CD4-positive, alpha-beta T cell (primary cell): ENCODE measurements at regions not wholly inside any gene's neighbourhood (a gene's known extent, or its start where the extent isn't known, plus 50 kb on each side); places are given as distances from the start of the nearest gene placed in this dataset.

Source experiments
- ATAC-seq: fragments of 200-7000 bp; cut with Tn5 transposase; one replicate; pipeline ENCODE4 v1.10.0; 2022; ENCODE audit warnings: mild to moderate bottlenecking; ENCODE audit not compliant: poor library complexity
- CTCF ChIA-PET: fragments of 350-600 bp; sonication (Branson Sonifier 250); formaldehyde crosslinking; loops from one replicate; lab custom pipeline; 2021; ENCODE audit warnings: antibody characterized with exemption, inconsistent platforms; lab: Charles Lee
- POLR2A ChIA-PET: fragments of 350-600 bp; sonication (Branson Sonifier 250); formaldehyde crosslinking; loops from one replicate; lab custom pipeline; 2021; ENCODE audit warnings: antibody characterized with exemption, inconsistent platforms; lab: Charles Lee
- DNase-seq, 14 experiments: peaks; one replicate each; pipeline ENCODE4 v3.0.0-alpha.2; 2013 to 2020; ENCODE audit warnings: mixed read lengths in 2 of 14
- H3K27ac ChIP-seq, 2 donors: one replicate each; pipeline versions ENCODE4 v1.5.1 to v1.7.0; 2013; ENCODE audit warnings: low read length in 2 of 2, low read depth in 1 of 2, mild to moderate bottlenecking in 1 of 2
- H3K27me3 ChIP-seq, 2 experiments: 1 replicate in 1 of 2; 2 replicates in 1 of 2; pipeline versions ENCODE4 v1.6.1 to v1.7.0; 2013; ENCODE audit warnings: low read length in 2 of 2, control low read depth in 1 of 2, mild to moderate bottlenecking in 1 of 2, moderate library complexity in 1 of 2; ENCODE audit not compliant: insufficient read depth in 2 of 2, control insufficient read depth in 1 of 2
- H3K36me3 ChIP-seq: one replicate; pipeline ENCODE4 v1.6.1; 2013; ENCODE audit warnings: low read length, control low read depth; ENCODE audit not compliant: insufficient read depth
- H3K4me1 ChIP-seq: one replicate; pipeline ENCODE4 v1.6.1; 2013; ENCODE audit warnings: low read length, control low read depth; ENCODE audit not compliant: insufficient read depth
- H3K4me3 ChIP-seq: one replicate; pipeline ENCODE4 v1.5.1; 2013; ENCODE audit warnings: mild to moderate bottlenecking, low read length, moderate library complexity
- H3K9me3 ChIP-seq, 2 experiments: 1 replicate in 1 of 2; 2 replicates in 1 of 2; pipeline versions ENCODE4 v1.6.1 to v1.7.0; 2013; ENCODE audit warnings: low read length in 2 of 2, mild to moderate bottlenecking in 2 of 2, control low read depth in 1 of 2, moderate library complexity in 1 of 2; ENCODE audit not compliant: control insufficient read depth in 1 of 2, insufficient read depth in 1 of 2
- H3K27ac Mint-ChIP-seq: one replicate; pipeline ENCODE4 v1.8.0; 2020; ENCODE audit warnings: mixed read lengths
- H3K27me3 Mint-ChIP-seq: one replicate; pipeline ENCODE4 v1.8.0; 2021; ENCODE audit warnings: mixed read lengths
- H3K36me3 Mint-ChIP-seq: one replicate; pipeline ENCODE4 v1.8.0; 2021; ENCODE audit warnings: low read depth, mixed read lengths
- H3K4me1 Mint-ChIP-seq: one replicate; pipeline ENCODE4 v1.8.0; 2021; ENCODE audit warnings: low read depth, mixed read lengths
- H3K4me3 Mint-ChIP-seq: one replicate; pipeline ENCODE4 v1.8.0; 2020; ENCODE audit warnings: mild to moderate bottlenecking, mixed read lengths
- H3K9me3 Mint-ChIP-seq: one replicate; pipeline ENCODE4 v1.8.0; 2020; ENCODE audit warnings: mixed read lengths
- CTCF ChIP-seq: fragments of 200-600 bp; IDR thresholded peaks from one replicate; pipeline ENCODE4 v1.8.0; 2022; ENCODE audit warnings: antibody characterized with exemption, mild to moderate bottlenecking
- intact Hi-C, 2 experiments: fragments of 100-400 bp; cut with DNase I in 1 of 2; cut with micrococcal nuclease in 1 of 2; formaldehyde crosslinking; loops; one replicate each; pipeline versions ENCODE4 v1.15.1 to v1.9.0; 2023 to 2025; cut with DNase I, micrococcal nuclease

DNA sequence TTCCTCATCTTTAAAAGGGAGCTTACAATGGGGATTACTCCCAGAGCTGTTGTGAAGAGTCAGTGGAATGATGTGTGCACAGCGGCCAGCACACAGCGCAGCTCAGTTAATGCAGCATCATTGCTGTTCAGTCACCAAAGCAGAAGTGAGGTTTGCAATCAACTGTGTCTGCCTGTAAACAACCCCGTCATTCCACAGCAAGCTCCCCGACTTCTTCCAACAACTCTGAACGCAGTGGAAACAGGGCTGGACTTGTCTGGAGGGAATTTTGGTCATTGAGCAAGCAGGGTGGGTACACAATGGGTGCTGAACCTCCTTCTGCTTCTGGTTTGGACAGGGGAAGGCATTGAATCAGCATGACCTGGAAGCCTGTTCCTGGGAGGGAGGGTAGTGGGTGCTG, 347.4 kb downstream of the PTPRU start:
- H3K4me3 ChIP-seq, result no peak overlapping the region
- no peak overlapping the region for H3K4me3 Mint-ChIP-seq
- peaks cover 16% of the 10 kb centered on the region for H3K27me3 Mint-ChIP-seq
- H3K4me1 ChIP-seq, result no peaks in the 10 kb centered on the region
- ChIA-PET CTCF (no interaction called here), POLR2A (no interaction called here)
- H3K36me3 ChIP-seq, result no peaks in the 10 kb centered on the region
- no peaks in the 10 kb centered on the region for H3K36me3 Mint-ChIP-seq
- peaks cover 0 to 13% of the 10 kb centered on the region in 2 experiments for H3K9me3 ChIP-seq
- DNase-seq (no peak), ATAC-seq (no peak)
- intact Hi-C loops, result no loop called here
- H3K4me1 Mint-ChIP-seq, result no peaks in the 10 kb centered on the region
- no peaks in the 10 kb centered on the region for H3K9me3 Mint-ChIP-seq
- peaks cover 2 to 5% of the 10 kb centered on the region in 2 experiments for H3K27me3 ChIP-seq
- H3K27ac Mint-ChIP-seq, result no peak overlapping the region
- H3K27ac ChIP-seq, result no peak overlapping the region
- no peak for TF ChIP-seq CTCF

DNA sequence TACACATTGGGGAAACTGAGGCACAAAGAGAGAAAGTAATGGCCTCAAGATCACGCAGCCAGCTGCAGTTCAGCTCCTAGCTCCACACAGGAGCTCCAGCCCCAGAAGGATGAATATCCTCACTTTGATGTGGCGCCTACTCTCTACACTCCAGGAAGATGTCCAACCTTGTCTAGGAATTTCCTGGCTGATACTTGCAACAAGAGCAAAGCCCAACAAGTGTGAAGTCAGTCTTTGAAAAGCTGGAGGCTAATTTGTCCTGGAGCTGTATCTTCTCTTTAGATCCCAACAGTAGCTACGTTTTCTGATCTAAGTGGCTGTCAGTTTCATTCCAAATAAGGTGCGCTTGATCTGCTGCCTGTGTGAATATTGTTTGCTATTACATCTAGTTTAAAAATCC, 344.9 kb downstream of the PTPRU start:
- no peaks in the 10 kb centered on the region for H3K4me1 Mint-ChIP-seq
- Histone ChIP-seq H3K9me3 (peaks cover 0 to 17% of the 10 kb centered on the region in 2 experiments), H3K4me3 (no peak overlapping the region), H3K27me3 (peaks cover 0 to 5% of the 10 kb centered on the region in 2 experiments), H3K4me1 (no peaks in the 10 kb centered on the region), H3K36me3 (no peaks in the 10 kb centered on the region), H3K27ac (no peak overlapping the region)
- intact Hi-C loops, result no loop called here
- H3K27ac Mint-ChIP-seq, result no peak overlapping the region
- DNase-seq, result no peak
- H3K36me3 Mint-ChIP-seq, result no peaks in the 10 kb centered on the region
- H3K9me3 Mint-ChIP-seq, result no peaks in the 10 kb centered on the region
- ChIA-PET CTCF (no interaction called here), POLR2A (no interaction called here)
- peaks cover 5% of the 10 kb centered on the region for H3K27me3 Mint-ChIP-seq
- ATAC-seq, result no peak
- H3K4me3 Mint-ChIP-seq, result no peak overlapping the region
- TF ChIP-seq CTCF, result no peak

DNA sequence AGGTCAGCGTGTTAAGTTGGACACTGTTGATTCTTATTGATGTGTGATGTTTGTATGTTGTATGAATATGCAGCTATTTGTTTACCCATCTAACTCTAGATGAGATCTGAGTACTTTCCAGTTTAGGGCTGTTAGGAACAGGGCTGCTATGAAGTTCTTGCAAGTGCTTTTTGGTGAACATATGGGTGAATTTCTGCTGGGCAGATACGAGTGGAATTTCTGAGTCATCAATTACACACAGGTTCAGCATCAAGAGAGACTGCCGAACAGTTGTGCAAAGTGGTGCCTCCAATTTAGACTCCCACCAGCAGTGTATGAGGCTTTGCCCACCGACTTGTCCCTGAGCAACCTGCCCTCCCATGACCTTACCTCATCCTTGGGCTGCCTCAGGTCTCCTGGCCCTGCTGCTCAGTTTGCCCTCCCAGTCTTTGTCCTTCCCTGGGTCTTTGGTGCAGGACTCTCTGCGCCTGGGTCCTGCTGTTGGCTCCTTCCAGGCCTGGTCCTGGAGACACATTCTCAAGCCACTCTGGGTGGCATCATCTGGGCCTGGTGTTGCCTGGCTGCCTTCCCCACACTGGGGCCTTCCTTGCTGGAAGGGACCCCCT, 343.6 kb downstream of the PTPRU start:
- CTCF ChIA-PET, result no interaction called here
- no peaks in the 10 kb centered on the region for H3K4me1 Mint-ChIP-seq
- POLR2A ChIA-PET, result no interaction called here
- ATAC-seq (no peak), DNase-seq (no peak)
- TF ChIP-seq CTCF, result no peak
- Histone ChIP-seq H3K27me3 (peaks cover 0 to 5% of the 10 kb centered on the region in 2 experiments), H3K27ac (no peak overlapping the region), H3K4me1 (no peaks in the 10 kb centered on the region), H3K36me3 (no peaks in the 10 kb centered on the region), H3K9me3 (peaks cover 0 to 7% of the 10 kb centered on the region in 2 experiments), H3K4me3 (no peak overlapping the region)
- H3K27ac Mint-ChIP-seq, result no peak overlapping the region
- H3K27me3 Mint-ChIP-seq, result peaks cover 5% of the 10 kb centered on the region
- H3K36me3 Mint-ChIP-seq, result no peaks in the 10 kb centered on the region
- intact Hi-C loops, result no loop called here
- no peak overlapping the region for H3K4me3 Mint-ChIP-seq
- H3K9me3 Mint-ChIP-seq, result no peaks in the 10 kb centered on the region
